GM23338 (cell line): ENCODE measurements at regions not wholly inside any gene's neighbourhood (a gene's known extent, or its start where the extent isn't known, plus 50 kb on each side); places are given as distances from the start of the nearest gene placed in this dataset.
"Not testable (repeated sequence)": the region's sequence is repeated elsewhere in the genome, so short reads cannot be mapped to it uniquely, and the experiment has no call there.

ENCODE experiments used
- CREB1 ChIP-seq: fragments of 250-450 bp; sonication (Bioruptor Pico); IDR thresholded peaks from 2 replicates; pipeline ENCODE4 v1.5.0; 2020; ENCODE audit warnings: low read depth, mild to moderate bottlenecking, moderate library complexity
- CTCF ChIP-seq, 2 experiments: fragments of 200-600 bp in 1 of 2; sonication (generic) in 1 of 2; conservative IDR thresholded peaks; 2 replicates each; pipeline versions ENCODE4 v1.5.1 to v1.6.1; 2016 to 2017; ENCODE audit warnings: antibody characterized with exemption in 2 of 2, low read depth in 2 of 2, mild to moderate bottlenecking in 2 of 2, moderate library complexity in 1 of 2
- ETS1 ChIP-seq: IDR thresholded peaks from 2 replicates; pipeline ENCODE4 v1.6.1; 2016; ENCODE audit warnings: antibody characterized with exemption
- EZH2 ChIP-seq: fragments of 200-600 bp; sonication (generic); IDR thresholded peaks from one replicate; pipeline ENCODE4 v1.8.0; 2017; ENCODE audit warnings: antibody characterized with exemption, mild to moderate bottlenecking, low read depth; ENCODE audit not compliant: unreplicated experiment
- EZH2phosphoT487 ChIP-seq: fragments of 200-600 bp; sonication (generic); IDR thresholded peaks from one replicate; pipeline ENCODE4 v1.8.1; 2018; ENCODE audit warnings: antibody characterized with exemption; ENCODE audit not compliant: unreplicated experiment
- JUNB ChIP-seq: IDR thresholded peaks from one replicate; pipeline ENCODE4 v1.6.1; 2016; ENCODE audit warnings: antibody characterized with exemption; ENCODE audit not compliant: unreplicated experiment
- POLR2AphosphoS5 ChIP-seq: IDR thresholded peaks from 2 replicates; pipeline ENCODE4 v1.6.1; 2016; ENCODE audit warnings: antibody characterized with exemption, low read depth
- REST ChIP-seq: IDR thresholded peaks from one replicate; pipeline ENCODE4 v1.6.1; 2018; ENCODE audit warnings: antibody characterized with exemption; ENCODE audit not compliant: unreplicated experiment
- STAT1 ChIP-seq: IDR thresholded peaks from one replicate; pipeline ENCODE4 v1.6.1; 2016; ENCODE audit warnings: antibody characterized with exemption; ENCODE audit not compliant: unreplicated experiment
- ZNF114 ChIP-seq: fragments of 250-450 bp; sonication (Bioruptor Pico); IDR thresholded peaks from 2 replicates; pipeline ENCODE4 v1.5.0; 2020; ENCODE audit warnings: mild to moderate bottlenecking, moderate library complexity
- ZNF331 ChIP-seq: fragments of 250-450 bp; sonication (Bioruptor Pico); IDR thresholded peaks from 2 replicates; pipeline ENCODE4 v1.5.0; 2020; ENCODE audit warnings: low read depth, mild to moderate bottlenecking, moderate library complexity
- ZNF462 ChIP-seq: fragments of 250-450 bp; sonication (Bioruptor Pico); IDR thresholded peaks from 2 replicates; pipeline ENCODE4 v1.5.0; 2020; ENCODE audit warnings: mild to moderate bottlenecking, moderate library complexity

GRCh38 chr10:30697221-30697620, 67.7 kb upstream of the LYZL2 start:
- not testable (repeated sequence) for TF ChIP-seq CTCF (conservative IDR thresholded peaks at IDR 0.05; ENCODE audit: low read depth in 2 of 2); EZH2; REST; EZH2phosphoT487; POLR2AphosphoS5; JUNB; CREB1 (CRISPR knock-in tag); ETS1; STAT1; ZNF462 (CRISPR knock-in tag); ZNF114 (CRISPR knock-in tag); ZNF331 (CRISPR knock-in tag)
